Central memory CD8-positive, alpha-beta T cell (primary cell): ENCODE measurements at regions not wholly inside any gene's neighbourhood (a gene's known extent, or its start where the extent isn't known, plus 50 kb on each side); places are given as distances from the start of the nearest gene placed in this dataset.

ENCODE experiments used
- ATAC-seq: fragments of 150-1000 bp; cut with Tn5 transposase; replicated peaks from 2 replicates; pipeline ENCODE4 v1.10.0; 2022; ENCODE audit warnings: mild to moderate bottlenecking, moderate FRiP score, moderate number of reproducible peaks; ENCODE audit not compliant: poor library complexity, severe bottlenecking; ENCODE audit errors: extremely low read depth
- DNase-seq, 2 donors: peaks; one replicate each; pipeline ENCODE4 v3.0.0; 2021; ENCODE audit warnings: low spot score in 2 of 2
- H3K27ac Mint-ChIP-seq: one replicate; pipeline ENCODE4 v1.8.0; 2022; ENCODE audit warnings: low read depth, mild to moderate bottlenecking, moderate library complexity, mixed read lengths
- H3K27me3 Mint-ChIP-seq: one replicate; pipeline ENCODE4 v1.8.0; 2022; ENCODE audit warnings: mixed read lengths
- H3K36me3 Mint-ChIP-seq: one replicate; pipeline ENCODE4 v1.8.0; 2022; ENCODE audit warnings: mild to moderate bottlenecking, moderate library complexity, mixed read lengths; ENCODE audit not compliant: insufficient read depth
- H3K4me1 Mint-ChIP-seq: one replicate; pipeline ENCODE4 v1.8.0; 2022; ENCODE audit warnings: mixed read lengths
- H3K4me3 Mint-ChIP-seq: one replicate; pipeline ENCODE4 v1.8.0; 2022; ENCODE audit warnings: mild to moderate bottlenecking, moderate library complexity, mixed read lengths
- H3K9me3 Mint-ChIP-seq: one replicate; pipeline ENCODE4 v1.8.0; 2022; ENCODE audit warnings: mixed read lengths

GRCh38 chr2:185891403-185891802 lies 152.8 kb downstream of the FSIP2 start:
- no peaks in the 10 kb centered on the region for H3K36me3 Mint-ChIP-seq
- no peak overlapping the region for H3K27ac Mint-ChIP-seq
- DNase-seq (no peak), ATAC-seq (no peak)
- H3K9me3 Mint-ChIP-seq = no peaks in the 10 kb centered on the region
- no peaks in the 10 kb centered on the region for H3K27me3 Mint-ChIP-seq
- H3K4me1 Mint-ChIP-seq = no peaks in the 10 kb centered on the region
- no peak overlapping the region for H3K4me3 Mint-ChIP-seq

- ATAC-seq (no peak), DNase-seq (no peak)
- Mint-ChIP-seq H3K4me1 (no peaks in the 10 kb centered on the region), H3K9me3 (no peaks in the 10 kb centered on the region), H3K27ac (no peak overlapping the region), H3K36me3 (no peaks in the 10 kb centered on the region), H3K27me3 (no peaks in the 10 kb centered on the region), H3K4me3 (no peak overlapping the region)
Observed at GRCh38 chr2:185891804-185892411, 153.3 kb downstream of the FSIP2 start.

- Mint-ChIP-seq H3K36me3 (no peaks in the 10 kb centered on the region), H3K4me3 (no peak overlapping the region), H3K9me3 (no peaks in the 10 kb centered on the region), H3K27ac (no peak overlapping the region), H3K4me1 (no peaks in the 10 kb centered on the region), H3K27me3 (no peaks in the 10 kb centered on the region)
- DNase-seq (no peak), ATAC-seq (no peak)
Observed at GRCh38 chr2:185892484-185892883, 153.9 kb downstream of the FSIP2 start.

- DNase-seq (no peak), ATAC-seq (no peak)
- Mint-ChIP-seq H3K36me3 (no peaks in the 10 kb centered on the region), H3K27me3 (no peaks in the 10 kb centered on the region), H3K4me1 (no peaks in the 10 kb centered on the region), H3K9me3 (no peaks in the 10 kb centered on the region), H3K4me3 (no peak overlapping the region), H3K27ac (no peak overlapping the region)
Observed at GRCh38 chr2:185894223-185894622, 155.6 kb downstream of the FSIP2 start.

- Mint-ChIP-seq H3K4me3 (no peak overlapping the region), H3K27me3 (no peaks in the 10 kb centered on the region)
- ATAC-seq = no peak
Observed at GRCh38 chr2:185895828-185896693, 157.5 kb downstream of the FSIP2 start.

GRCh38 chr2:185899366-185899765 lies 160.8 kb downstream of the FSIP2 start:
- H3K36me3 Mint-ChIP-seq = no peaks in the 10 kb centered on the region
- no peaks in the 10 kb centered on the region for H3K4me1 Mint-ChIP-seq
- no peaks in the 10 kb centered on the region for H3K27me3 Mint-ChIP-seq
- H3K4me3 Mint-ChIP-seq = no peak overlapping the region
- no peak for ATAC-seq
- no peak for DNase-seq
- peaks cover 4% of the 10 kb centered on the region for H3K9me3 Mint-ChIP-seq
- H3K27ac Mint-ChIP-seq = no peak overlapping the region

More at GRCh38 chr2:185895828-185896693, 157.5 kb downstream of the FSIP2 start:
- no peak for DNase-seq
- H3K4me1 Mint-ChIP-seq = no peaks in the 10 kb centered on the region
- no peak overlapping the region for H3K27ac Mint-ChIP-seq
- no peaks in the 10 kb centered on the region for H3K36me3 Mint-ChIP-seq
- H3K9me3 Mint-ChIP-seq = peaks cover 4% of the 10 kb centered on the region

GRCh38 chr2:185919155-185919554 lies 180.6 kb downstream of the FSIP2 start:
- no peak overlapping the region for H3K4me3 Mint-ChIP-seq
- ATAC-seq (no peak), DNase-seq (no peak)
- H3K27me3 Mint-ChIP-seq = no peaks in the 10 kb centered on the region
- H3K27ac Mint-ChIP-seq = no peak overlapping the region
- H3K9me3 Mint-ChIP-seq = peaks cover 9% of the 10 kb centered on the region
- no peaks in the 10 kb centered on the region for H3K4me1 Mint-ChIP-seq
- no peaks in the 10 kb centered on the region for H3K36me3 Mint-ChIP-seq

GRCh38 chr2:185921048-185921756 lies 182.6 kb downstream of the FSIP2 start:
- no peak for ATAC-seq
- no peak overlapping the region for H3K27ac Mint-ChIP-seq
- no peaks in the 10 kb centered on the region for H3K36me3 Mint-ChIP-seq
- no peaks in the 10 kb centered on the region for H3K27me3 Mint-ChIP-seq
- H3K9me3 Mint-ChIP-seq = peaks cover 9% of the 10 kb centered on the region
- no peaks in the 10 kb centered on the region for H3K4me1 Mint-ChIP-seq
- H3K4me3 Mint-ChIP-seq = no peak overlapping the region
- DNase-seq = no peak

- no peaks in the 10 kb centered on the region for H3K27me3 Mint-ChIP-seq
- no peaks in the 10 kb centered on the region for H3K4me1 Mint-ChIP-seq
- DNase-seq = no peak
- ATAC-seq = no peak
- H3K27ac Mint-ChIP-seq = no peak overlapping the region
- H3K4me3 Mint-ChIP-seq = no peak overlapping the region
- peaks cover 5% of the 10 kb centered on the region for H3K9me3 Mint-ChIP-seq
- H3K36me3 Mint-ChIP-seq = no peaks in the 10 kb centered on the region
Observed at GRCh38 chr2:185934232-185934631, 195.6 kb downstream of the FSIP2 start.

- Mint-ChIP-seq H3K4me1 (no peaks in the 10 kb centered on the region), H3K9me3 (peaks cover 9% of the 10 kb centered on the region), H3K27ac (no peak overlapping the region), H3K36me3 (no peaks in the 10 kb centered on the region), H3K27me3 (no peaks in the 10 kb centered on the region), H3K4me3 (no peak overlapping the region)
- no peak for ATAC-seq
- no peak for DNase-seq
Observed at GRCh38 chr2:185939858-185940257, 201.3 kb downstream of the FSIP2 start.

- DNase-seq (no peak), ATAC-seq (no peak)
- Mint-ChIP-seq H3K36me3 (no peaks in the 10 kb centered on the region), H3K27me3 (no peaks in the 10 kb centered on the region), H3K4me1 (no peaks in the 10 kb centered on the region), H3K4me3 (no peak overlapping the region), H3K27ac (no peak overlapping the region), H3K9me3 (peaks cover 9% of the 10 kb centered on the region)
Observed at GRCh38 chr2:185942855-185943254, 204.3 kb downstream of the FSIP2 start.

GRCh38 chr2:185947722-185948121 lies 209.1 kb downstream of the FSIP2 start:
- no peak for DNase-seq
- Mint-ChIP-seq H3K4me3 (no peak overlapping the region), H3K36me3 (no peaks in the 10 kb centered on the region)

GRCh38 chr2:185952100-185952499 lies 213.5 kb downstream of the FSIP2 start:
- Mint-ChIP-seq H3K36me3 (peaks cover 2% of the 10 kb centered on the region), H3K9me3 (no peaks in the 10 kb centered on the region), H3K27ac (no peak overlapping the region), H3K27me3 (no peaks in the 10 kb centered on the region), H3K4me1 (no peaks in the 10 kb centered on the region), H3K4me3 (no peak overlapping the region)
- ATAC-seq = no peak
- no peak for DNase-seq

More at GRCh38 chr2:185947722-185948121, 209.1 kb downstream of the FSIP2 start:
- no peaks in the 10 kb centered on the region for H3K9me3 Mint-ChIP-seq
- no peak for ATAC-seq
- H3K4me1 Mint-ChIP-seq = no peaks in the 10 kb centered on the region
- H3K27ac Mint-ChIP-seq = no peak overlapping the region
- no peaks in the 10 kb centered on the region for H3K27me3 Mint-ChIP-seq
